CD4-positive, alpha-beta T cell treated with Interleukin-6 for 4 hours (primary cell): ENCODE measurements at regions not wholly inside any gene's neighbourhood (a gene's known extent, or its start where the extent isn't known, plus 50 kb on each side); places are given as distances from the start of the nearest gene placed in this dataset.

Experiments used
- DNase-seq: peaks from one replicate; pipeline ENCODE4 v3.0.0-alpha.2; 2020; ENCODE audit warnings: mixed read lengths

- no peak for DNase-seq
Observed at GRCh38 chr11:115939104-115939730, 435.0 kb upstream of the CADM1 start.

- no peak for DNase-seq
Observed at GRCh38 chr11:115933564-115933963, 429.3 kb upstream of the CADM1 start.

- no peak for DNase-seq
Observed at GRCh38 chr11:115931548-115932083, 427.4 kb upstream of the CADM1 start.

DNA sequence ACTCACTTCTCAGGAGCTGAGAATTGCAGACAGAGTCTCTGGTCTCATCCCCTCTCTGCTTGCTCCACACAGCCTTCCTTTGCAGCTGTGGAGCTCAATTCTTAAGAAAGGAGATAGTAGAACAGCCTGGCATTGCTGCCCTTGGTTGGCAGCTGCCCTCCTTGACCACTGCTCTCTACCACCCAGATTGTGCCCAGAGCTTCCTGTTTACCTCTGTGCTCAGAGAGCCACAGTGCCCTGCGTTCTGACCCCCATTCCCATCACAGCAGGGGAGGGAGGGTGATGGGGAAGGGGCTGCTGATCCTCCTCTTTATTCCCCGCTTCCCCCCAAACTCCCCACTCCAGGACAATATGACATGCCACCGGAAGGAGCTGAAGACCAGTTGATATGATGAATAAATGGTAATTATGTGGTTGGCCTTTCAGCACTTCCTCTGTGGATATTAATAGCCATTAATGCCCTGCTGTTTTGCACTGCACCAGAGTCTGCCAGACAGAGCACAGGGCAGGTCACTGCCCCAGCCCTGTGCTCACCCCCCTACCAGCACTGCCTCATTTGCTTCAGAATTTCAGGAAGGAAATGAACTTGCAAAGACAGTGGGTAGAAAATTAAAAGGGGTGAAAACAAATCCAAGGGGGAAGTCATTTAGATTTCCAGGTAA, 426.8 kb upstream of the CADM1 start:
- DNase-seq, result no peak

GRCh38 chr11:115930291-115930690, 426.1 kb upstream of the CADM1 start:
- DNase-seq, result no peak

DNA sequence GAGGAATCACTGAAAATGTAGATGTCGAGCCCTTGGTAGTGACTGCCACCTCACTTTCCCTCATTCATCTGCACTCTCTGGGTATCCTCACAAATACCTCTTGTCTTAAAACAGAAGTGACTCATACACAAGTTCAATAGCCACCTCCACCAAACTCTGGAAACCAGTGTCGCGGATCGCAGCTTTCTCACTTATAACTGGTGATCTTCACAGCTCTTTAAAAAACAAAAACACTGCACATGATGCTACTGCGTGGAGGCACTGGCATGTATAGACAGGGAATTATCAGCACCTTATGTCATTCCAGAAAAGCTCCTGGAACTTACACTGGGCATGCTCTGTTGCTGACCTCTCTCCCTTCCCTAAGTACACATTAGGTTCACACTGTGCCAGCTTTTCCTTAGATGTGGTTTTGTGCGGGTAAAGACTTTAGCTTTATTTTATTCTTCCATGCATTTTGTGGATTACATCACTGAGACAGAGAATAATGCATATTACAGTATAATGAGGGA, 425.5 kb upstream of the CADM1 start:
- no peak for DNase-seq

GRCh38 chr11:115928811-115929210, 424.6 kb upstream of the CADM1 start:
- DNase-seq, result no peak

DNA sequence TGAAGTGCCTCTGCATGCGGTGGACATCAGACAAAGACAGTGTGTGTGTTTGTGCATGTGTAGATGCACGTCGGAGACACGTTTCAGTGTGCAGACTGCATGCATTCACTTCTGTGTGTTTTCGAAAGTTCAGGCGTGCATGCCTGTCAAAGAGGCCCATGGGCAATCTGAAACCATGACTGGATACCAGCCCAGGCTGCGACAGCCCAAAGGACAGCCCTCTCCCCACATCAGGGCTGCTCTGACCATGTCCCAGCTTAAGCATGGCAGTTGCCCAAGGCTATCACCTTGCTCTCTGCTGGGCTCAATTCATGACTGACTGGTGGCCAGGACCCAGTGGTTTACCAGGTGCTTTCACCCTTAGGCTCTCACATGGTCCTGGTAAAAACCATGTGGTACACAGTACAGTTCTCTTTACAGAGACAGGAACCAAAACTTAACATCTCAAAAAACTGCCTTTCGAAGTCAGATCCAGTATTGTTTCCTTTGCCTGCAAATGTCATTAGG, 423.7 kb upstream of the CADM1 start:
- DNase-seq, result no peak

GRCh38 chr11:115926601-115927000, 422.4 kb upstream of the CADM1 start:
- no peak for DNase-seq

DNA sequence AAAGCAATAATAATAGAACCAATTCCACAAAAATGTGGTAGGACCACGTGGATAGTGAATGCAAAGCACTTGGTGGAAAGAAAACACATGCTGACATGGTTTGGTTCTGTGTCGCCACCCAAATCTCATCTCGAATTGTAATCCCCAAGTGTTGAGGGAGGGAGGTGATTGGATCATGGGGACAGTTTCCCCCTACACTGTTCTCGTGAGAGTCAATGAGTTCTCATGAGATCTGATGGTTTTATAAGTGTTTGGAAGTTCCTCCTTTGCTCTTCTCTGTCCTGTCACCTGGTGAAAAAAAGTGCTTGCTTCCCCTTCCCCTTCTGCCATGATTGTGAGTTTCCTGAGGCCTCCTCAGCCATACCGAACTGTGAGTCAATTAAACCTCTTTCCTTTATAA, 421.9 kb upstream of the CADM1 start:
- DNase-seq, result no peak

- DNase-seq, result no peak
Observed at GRCh38 chr11:115925568-115926090, 421.4 kb upstream of the CADM1 start.

GRCh38 chr11:115924744-115925567, 420.7 kb upstream of the CADM1 start:
- no peak for DNase-seq

DNA sequence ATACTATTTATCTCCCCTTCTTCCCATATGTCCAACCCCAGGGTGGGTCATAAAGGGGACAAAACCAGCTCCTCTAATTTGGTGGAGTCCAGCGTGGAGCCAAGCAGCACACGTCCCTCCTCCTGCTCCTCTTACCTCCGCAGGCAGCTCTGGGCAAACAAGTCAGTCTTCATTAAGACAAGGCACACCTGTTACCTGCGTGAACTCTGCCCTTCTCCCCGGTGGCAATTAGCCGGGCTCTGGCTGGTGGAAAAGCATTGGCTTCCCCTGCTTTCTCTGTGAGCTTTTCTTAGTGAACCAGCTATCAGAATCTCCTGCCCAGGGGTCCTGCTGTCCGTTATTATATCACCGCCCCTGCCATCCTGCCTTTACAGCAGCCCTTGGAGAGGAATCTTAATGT, 418.7 kb upstream of the CADM1 start:
- DNase-seq, result no peak

DNA sequence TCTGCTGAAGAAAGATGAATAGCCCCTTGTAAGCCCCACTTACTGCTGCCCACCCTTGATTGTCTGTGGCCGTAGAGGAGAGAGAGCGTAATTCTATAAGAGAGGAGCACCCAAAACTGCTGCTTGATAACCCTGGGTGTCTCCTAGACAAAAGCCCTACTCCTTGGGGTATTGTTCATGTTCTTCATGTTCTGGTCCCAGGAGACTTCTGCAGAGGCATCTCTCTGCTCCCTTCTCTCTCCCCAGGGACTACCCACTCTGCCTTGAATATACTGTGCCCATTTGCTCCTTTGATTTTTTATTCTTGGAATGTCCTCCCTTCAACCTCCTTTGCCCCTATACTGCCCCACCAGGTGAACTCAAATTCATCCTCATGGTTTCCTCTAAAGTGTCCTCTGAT, 417.8 kb upstream of the CADM1 start:
- DNase-seq, result no peak

DNA sequence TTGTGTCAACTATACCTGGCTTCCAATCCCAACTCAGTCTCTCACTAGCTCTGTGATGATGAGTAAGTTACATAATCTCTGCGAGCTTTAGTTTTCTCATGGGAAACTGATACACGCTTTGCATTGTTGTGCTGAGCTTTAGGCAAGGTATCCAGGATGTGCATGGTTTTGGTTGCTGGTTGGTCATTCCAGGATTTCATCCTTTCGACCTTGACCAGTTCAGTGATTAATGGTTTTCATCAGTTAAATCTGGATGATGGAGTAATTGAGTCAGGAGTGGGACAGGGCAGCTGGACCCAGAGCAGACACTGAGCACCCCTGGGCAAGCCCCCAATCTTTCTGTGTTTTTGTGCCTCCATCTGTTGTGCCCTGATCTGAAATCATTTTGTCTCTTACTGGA, 417.3 kb upstream of the CADM1 start:
- no peak for DNase-seq

- DNase-seq, result no peak
Observed at GRCh38 chr11:115920841-115921480, 416.7 kb upstream of the CADM1 start.

DNA sequence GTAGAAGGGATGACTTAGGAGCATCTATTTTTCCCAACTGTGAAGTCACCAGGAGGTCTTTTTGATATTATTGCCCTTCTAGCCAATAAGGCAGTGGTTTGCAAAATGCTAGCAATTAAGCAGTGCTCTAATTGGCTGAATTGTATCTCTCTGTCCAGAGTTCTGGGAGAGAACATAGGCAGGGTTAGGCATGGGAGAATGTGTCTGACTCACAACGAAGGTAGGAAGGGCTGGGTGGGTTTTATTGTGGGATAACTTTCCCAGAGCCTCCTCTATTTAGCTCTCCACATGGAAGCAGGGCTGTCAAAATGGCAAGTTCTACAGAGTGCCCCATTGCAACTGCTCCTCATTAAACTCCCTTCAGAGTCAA, 415.9 kb upstream of the CADM1 start:
- DNase-seq, result no peak

DNA sequence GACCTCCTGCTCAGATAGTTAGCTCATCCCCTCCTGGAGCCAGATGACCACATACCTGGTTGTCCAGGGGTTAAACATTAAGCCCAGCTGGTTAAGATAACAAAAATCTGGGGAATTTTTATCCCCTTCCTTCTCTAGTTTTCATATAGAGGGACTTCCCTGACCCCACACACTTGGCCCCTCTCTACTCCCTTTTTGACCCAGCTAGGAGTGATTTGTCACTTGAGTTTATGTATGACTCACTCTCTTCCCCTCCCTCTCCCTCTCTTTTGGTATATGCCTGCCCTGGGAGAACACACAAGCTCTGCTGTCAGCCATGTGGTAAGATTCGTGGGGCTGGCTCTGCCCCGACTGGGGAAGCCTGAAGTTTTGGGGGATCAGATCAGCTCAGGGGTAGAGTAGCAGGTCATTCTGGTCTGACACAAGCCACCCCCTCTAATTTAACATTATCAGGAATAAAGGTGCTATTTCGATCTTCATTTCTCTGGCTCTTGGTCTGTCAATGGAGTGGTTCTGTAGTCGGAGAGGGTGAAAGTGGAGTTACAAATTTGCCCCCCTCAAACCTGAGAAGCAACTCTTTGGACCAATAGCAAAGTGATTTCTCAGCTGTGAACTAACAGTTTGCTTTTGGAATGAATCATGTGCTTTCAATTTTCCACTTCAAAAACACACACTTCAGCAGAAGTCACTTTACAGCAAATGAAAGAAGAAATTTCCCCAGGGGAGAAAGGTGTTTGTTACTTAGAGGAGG, 415.3 kb upstream of the CADM1 start:
- no peak for DNase-seq

DNA sequence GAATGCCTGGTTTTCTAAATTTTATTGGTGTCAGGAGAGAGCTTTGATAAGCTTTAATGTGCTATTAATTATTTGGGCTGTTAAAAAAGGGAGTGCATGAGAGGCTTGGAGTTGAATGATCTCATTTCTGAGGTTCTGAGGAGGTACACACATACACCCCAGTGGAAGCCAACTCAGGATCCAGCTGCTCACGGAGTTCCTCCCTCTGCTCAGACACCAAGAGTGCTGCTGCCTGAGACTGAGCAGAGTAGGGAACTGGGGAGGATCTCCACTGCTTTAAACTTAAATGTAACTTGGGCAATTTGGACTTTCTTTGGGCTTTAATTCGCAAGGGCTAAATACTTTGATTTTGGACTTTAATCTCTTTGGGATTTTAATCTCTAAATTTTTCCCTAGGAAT, 414.4 kb upstream of the CADM1 start:
- DNase-seq, result no peak

- DNase-seq, result no peak
Observed at GRCh38 chr11:115916608-115917007, 412.4 kb upstream of the CADM1 start.

DNA sequence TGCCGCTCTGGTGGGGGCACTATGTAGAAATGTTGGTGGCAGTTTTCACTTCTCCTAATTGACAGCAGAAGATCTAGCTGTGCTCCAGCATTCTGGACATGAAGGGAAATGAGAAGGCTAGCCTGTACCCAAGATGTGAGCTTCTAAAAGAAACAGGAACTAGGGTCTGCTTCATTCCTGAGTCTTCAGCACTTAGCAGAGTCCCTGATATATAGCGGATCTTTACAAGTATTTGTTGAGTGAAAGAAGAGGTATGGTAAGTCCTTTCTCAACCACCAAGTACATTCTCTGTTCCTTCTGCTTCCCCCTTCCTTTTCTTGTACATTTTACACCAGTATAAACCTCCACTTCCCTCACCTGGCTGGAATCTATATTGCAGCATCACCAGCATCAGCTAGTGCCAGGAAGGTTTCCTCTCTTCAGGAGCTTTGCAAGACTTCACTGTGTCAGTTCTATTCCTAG, 408.3 kb upstream of the CADM1 start:
- DNase-seq, result no peak
